Liver (tissue), 8 donors: ENCODE measurements at regions not wholly inside any gene's neighbourhood (a gene's known extent, or its start where the extent isn't known, plus 50 kb on each side); places are given as distances from the start of the nearest gene placed in this dataset.

ENCODE experiments used
- DNase-seq: peaks from one replicate; pipeline ENCODE4 v3.0.0-alpha.2; 2017; ENCODE audit warnings: low spot score
- H3K27ac ChIP-seq, 2 donors: one replicate each; pipeline ENCODE4 v1.7.0; 2013; ENCODE audit warnings: inconsistent platforms in 2 of 2, low read length in 2 of 2, control low read depth in 1 of 2, low read depth in 1 of 2, mild to moderate bottlenecking in 1 of 2
- H3K27me3 ChIP-seq, 4 donors: one replicate each; pipeline versions ENCODE4 v1.6.1 to v1.7.0; 2013; ENCODE audit warnings: low read length in 3 of 4, inconsistent platforms in 1 of 4, mild to moderate bottlenecking in 1 of 4, moderate library complexity in 1 of 4; ENCODE audit not compliant: control insufficient read depth in 4 of 4, insufficient read depth in 4 of 4
- H3K36me3 ChIP-seq, 4 donors: one replicate each; pipeline versions ENCODE4 v1.6.1 to v1.7.0; 2013; ENCODE audit warnings: low read length in 3 of 4, mild to moderate bottlenecking in 3 of 4, low read depth in 1 of 4, moderate library complexity in 1 of 4; ENCODE audit not compliant: control insufficient read depth in 4 of 4, insufficient read depth in 3 of 4
- H3K4me1 ChIP-seq, 4 donors: one replicate each; pipeline versions ENCODE4 v1.6.1 to v1.7.0; 2013; ENCODE audit warnings: low read length in 3 of 4, mild to moderate bottlenecking in 3 of 4, moderate library complexity in 1 of 4; ENCODE audit not compliant: control insufficient read depth in 4 of 4, insufficient read depth in 4 of 4
- H3K4me3 ChIP-seq, 3 donors: one replicate each; pipeline versions ENCODE4 v1.6.1 to v1.7.0; 2013; ENCODE audit warnings: low read length in 3 of 3, control low read depth in 1 of 3, low read depth in 1 of 3, mild to moderate bottlenecking in 1 of 3
- H3K9ac ChIP-seq, 2 donors: one replicate each; pipeline ENCODE4 v1.7.0; 2013; ENCODE audit warnings: low read length in 2 of 2, mild to moderate bottlenecking in 2 of 2, moderate library complexity in 2 of 2, control low read depth in 1 of 2, low read depth in 1 of 2
- H3K9me3 ChIP-seq, 4 donors: one replicate each; pipeline versions ENCODE4 v1.6.1 to v1.7.0; 2013; ENCODE audit warnings: low read length in 3 of 4; ENCODE audit not compliant: control insufficient read depth in 4 of 4
- EGR1 ChIP-seq, 2 donors: IDR thresholded peaks; 2 replicates each; pipeline ENCODE4 v1.6.1; 2016 to 2018; ENCODE audit warnings: antibody characterized with exemption in 2 of 2, low read depth in 2 of 2
- GABPA ChIP-seq, 2 donors: IDR thresholded peaks in 1 of 2; conservative IDR thresholded peaks in 1 of 2; 2 replicates each; pipeline ENCODE4 v1.6.1; 2016; ENCODE audit warnings: antibody characterized with exemption in 2 of 2, mild to moderate bottlenecking in 1 of 2, moderate library complexity in 1 of 2
- HNF4A ChIP-seq, 2 donors: conservative IDR thresholded peaks; 2 replicates each; pipeline ENCODE4 v1.6.1; 2016; ENCODE audit warnings: antibody characterized with exemption in 2 of 2, mild to moderate bottlenecking in 2 of 2
- HNF4G ChIP-seq: IDR thresholded peaks from 2 replicates; pipeline ENCODE4 v1.6.1; 2016; ENCODE audit warnings: antibody characterized with exemption
- JUND ChIP-seq, 2 donors: IDR thresholded peaks; 2 replicates each; pipeline ENCODE4 v1.6.1; 2016; ENCODE audit warnings: antibody characterized with exemption in 2 of 2
- RAD21 ChIP-seq, 2 donors: IDR thresholded peaks; 2 replicates each; pipeline ENCODE4 v1.6.1; 2016; ENCODE audit warnings: antibody characterized with exemption in 2 of 2, mild to moderate bottlenecking in 2 of 2
- RXRA ChIP-seq, 2 donors: IDR thresholded peaks; 2 replicates each; pipeline ENCODE4 v1.6.1; 2017 to 2018; ENCODE audit warnings: antibody characterized with exemption in 2 of 2, mild to moderate bottlenecking in 1 of 2
- TAF1 ChIP-seq: conservative IDR thresholded peaks from 2 replicates; pipeline ENCODE4 v1.6.1; 2016; ENCODE audit warnings: antibody characterized with exemption, mild to moderate bottlenecking
- YY1 ChIP-seq: IDR thresholded peaks from 2 replicates; pipeline ENCODE4 v1.6.1; 2016; ENCODE audit warnings: antibody characterized with exemption, mild to moderate bottlenecking
- WGBS: extraction: QIAGEN DNeasy Blood & Tissue Kit; methylation state at CpG from one replicate; pipeline ENCODE4 v1.1.7; 2013; 5-methylcytosine and 5-hydroxymethylcytosine counted together
- TF ChIP-seq, protein P1 (sequence below): IDR thresholded peaks from 2 replicates; pipeline ENCODE4 v1.6.1; 2016; ENCODE audit warnings: antibody characterized with exemption
- TF ChIP-seq, protein P2 (sequence below): IDR thresholded peaks from 2 replicates; pipeline ENCODE4 v1.6.1; 2016; ENCODE audit warnings: antibody characterized with exemption
- TF ChIP-seq, protein P3 (sequence below): fragments of 150-350 bp; IDR thresholded peaks from 2 replicates; pipeline ENCODE4 v1.5.1; 2017; ENCODE audit warnings: improper control_type of control experiment, low read depth, low read length; ENCODE audit not compliant: missing input control
- donor health status: healthy.
- donor health status: healthy.
- donor health status: healthy.
- donor health status: healthy.
- donor health status: healthy.

DNA sequence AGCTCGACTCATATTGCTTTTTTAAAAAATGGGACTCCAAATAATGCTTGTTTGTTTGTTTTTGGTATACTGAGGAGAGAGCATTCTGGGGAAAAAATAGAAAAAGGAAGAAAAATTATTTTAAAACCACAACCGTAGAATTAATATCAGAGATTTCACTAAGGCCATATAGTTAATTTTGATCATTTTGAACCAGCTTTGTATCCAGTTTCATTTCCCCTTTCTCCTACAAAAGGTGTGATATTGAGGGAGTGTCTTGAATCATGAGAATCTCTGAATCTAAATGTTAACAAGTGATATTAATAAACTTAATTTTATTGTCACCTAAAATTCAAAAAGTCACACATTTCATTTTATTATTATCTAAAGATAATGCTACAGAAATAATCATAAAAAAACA is 198.5 kb upstream of the GALNT5 start (continued):
- TF ChIP-seq, protein P1, sequence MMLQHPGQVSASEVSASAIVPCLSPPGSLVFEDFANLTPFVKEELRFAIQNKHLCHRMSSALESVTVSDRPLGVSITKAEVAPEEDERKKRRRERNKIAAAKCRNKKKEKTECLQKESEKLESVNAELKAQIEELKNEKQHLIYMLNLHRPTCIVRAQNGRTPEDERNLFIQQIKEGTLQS, result no peak

DNA sequence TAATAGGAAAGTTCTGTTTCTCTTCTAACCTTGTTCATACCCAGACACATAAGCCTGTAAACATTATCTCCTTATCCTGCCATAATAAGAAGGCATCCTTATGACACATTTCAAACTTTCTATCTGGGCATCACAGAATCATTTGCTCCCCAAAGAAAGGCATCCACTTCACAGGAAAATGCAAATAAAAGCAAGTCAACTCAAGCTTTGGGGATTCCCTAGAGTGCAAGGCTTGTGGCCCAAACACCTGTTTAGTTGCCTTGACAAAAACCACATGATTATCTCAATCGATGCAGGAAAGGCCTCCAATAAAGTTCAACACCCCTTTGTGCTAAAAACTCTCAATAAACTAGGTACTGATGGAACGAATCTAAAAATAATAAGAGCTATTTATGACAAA is 195.7 kb upstream of the GALNT5 start:
- Histone ChIP-seq H3K4me3 (no peak overlapping the region), H3K9ac (no peak overlapping the region), H3K27ac (no peak overlapping the region), H3K27me3 (no peaks in the 10 kb centered on the region), H3K9me3 (no peaks in the 10 kb centered on the region), H3K36me3 (no peaks in the 10 kb centered on the region), H3K4me1 (no peaks in the 10 kb centered on the region)
- TF ChIP-seq TAF1, result no peak
- no peak for TF ChIP-seq YY1
- no peak for TF ChIP-seq RAD21 (IDR thresholded peaks at IDR 0.05)
- no peak for TF ChIP-seq HNF4A (conservative IDR thresholded peaks at IDR 0.05)
- TF ChIP-seq, protein P2, sequence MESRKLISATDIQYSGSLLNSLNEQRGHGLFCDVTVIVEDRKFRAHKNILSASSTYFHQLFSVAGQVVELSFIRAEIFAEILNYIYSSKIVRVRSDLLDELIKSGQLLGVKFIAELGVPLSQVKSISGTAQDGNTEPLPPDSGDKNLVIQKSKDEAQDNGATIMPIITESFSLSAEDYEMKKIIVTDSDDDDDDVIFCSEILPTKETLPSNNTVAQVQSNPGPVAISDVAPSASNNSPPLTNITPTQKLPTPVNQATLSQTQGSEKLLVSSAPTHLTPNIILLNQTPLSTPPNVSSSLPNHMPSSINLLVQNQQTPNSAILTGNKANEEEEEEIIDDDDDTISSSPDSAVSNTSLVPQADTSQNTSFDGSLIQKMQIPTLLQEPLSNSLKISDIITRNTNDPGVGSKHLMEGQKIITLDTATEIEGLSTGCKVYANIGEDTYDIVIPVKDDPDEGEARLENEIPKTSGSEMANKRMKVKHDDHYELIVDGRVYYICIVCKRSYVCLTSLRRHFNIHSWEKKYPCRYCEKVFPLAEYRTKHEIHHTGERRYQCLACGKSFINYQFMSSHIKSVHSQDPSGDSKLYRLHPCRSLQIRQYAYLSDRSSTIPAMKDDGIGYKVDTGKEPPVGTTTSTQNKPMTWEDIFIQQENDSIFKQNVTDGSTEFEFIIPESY, result no peak
- TF ChIP-seq EGR1 (IDR thresholded peaks at IDR 0.05; ENCODE audit: low read depth in 2 of 2), result no peak
- 67% methylated on average over 2 of the region's 2 CpGs for WGBS
- DNase-seq, result no peak

DNA sequence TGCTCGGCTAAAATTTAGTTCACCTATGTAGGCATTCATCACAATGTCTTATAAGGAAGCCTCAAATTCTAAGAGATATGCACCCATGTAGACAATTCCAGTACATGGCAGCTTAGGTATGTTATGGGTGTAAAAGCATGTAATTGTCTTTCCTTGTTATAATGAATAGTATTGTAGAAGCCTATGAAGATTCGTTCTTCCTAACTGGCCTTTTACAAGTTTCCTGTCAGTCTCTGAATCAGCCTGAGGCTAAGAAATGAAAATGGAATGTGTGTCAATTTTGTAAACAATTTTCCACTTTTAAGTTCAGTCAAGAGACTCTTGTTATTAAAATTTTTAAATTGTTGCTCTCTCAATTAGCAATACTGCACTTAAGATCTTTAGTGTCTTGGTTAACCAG is 189.9 kb upstream of the GALNT5 start:
- TF ChIP-seq, protein P2, result no peak
- TF ChIP-seq, protein P1, result no peak
- TF ChIP-seq EGR1 (IDR thresholded peaks at IDR 0.05; ENCODE audit: low read depth in 2 of 2) (no peak), GABPA (IDR thresholded peaks at IDR 0.05 in 1 of 2, conservative IDR thresholded peaks at IDR 0.05 in 1 of 2) (no peak)
- 48% methylated on average over 2 of the region's 2 CpGs for WGBS

DNA sequence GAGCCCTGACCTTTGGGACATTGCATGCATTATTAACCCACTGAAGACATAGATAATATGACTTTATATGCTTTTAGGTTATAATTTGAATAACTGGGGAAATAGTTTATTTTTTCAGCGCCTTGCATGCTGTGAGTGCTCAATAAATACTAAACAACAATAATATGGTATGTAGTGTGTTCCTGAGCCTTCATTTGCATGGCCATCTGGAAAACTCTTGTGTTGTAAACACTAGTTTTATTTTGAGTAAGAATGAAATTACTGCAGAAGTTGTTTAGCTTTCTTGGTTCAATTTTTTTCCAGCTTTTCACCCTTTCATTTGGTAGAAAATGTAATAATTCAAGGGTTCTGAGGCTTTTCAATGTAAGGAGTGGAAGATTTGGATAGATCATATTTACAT is 189.3 kb upstream of the GALNT5 start:
- peaks cover 0 to 3% (median 0%) of the 10 kb centered on the region in 4 donors for H3K9me3 ChIP-seq
- WGBS, result 77% methylated on average over 1 of the region's 1 CpG
- no peak overlapping the region for H3K27ac ChIP-seq
- H3K4me1 ChIP-seq, result no peaks in the 10 kb centered on the region
- TF ChIP-seq JUND (IDR thresholded peaks at IDR 0.05), result no peak
- no peak for TF ChIP-seq RAD21 (IDR thresholded peaks at IDR 0.05)
- TF ChIP-seq, protein P3, sequence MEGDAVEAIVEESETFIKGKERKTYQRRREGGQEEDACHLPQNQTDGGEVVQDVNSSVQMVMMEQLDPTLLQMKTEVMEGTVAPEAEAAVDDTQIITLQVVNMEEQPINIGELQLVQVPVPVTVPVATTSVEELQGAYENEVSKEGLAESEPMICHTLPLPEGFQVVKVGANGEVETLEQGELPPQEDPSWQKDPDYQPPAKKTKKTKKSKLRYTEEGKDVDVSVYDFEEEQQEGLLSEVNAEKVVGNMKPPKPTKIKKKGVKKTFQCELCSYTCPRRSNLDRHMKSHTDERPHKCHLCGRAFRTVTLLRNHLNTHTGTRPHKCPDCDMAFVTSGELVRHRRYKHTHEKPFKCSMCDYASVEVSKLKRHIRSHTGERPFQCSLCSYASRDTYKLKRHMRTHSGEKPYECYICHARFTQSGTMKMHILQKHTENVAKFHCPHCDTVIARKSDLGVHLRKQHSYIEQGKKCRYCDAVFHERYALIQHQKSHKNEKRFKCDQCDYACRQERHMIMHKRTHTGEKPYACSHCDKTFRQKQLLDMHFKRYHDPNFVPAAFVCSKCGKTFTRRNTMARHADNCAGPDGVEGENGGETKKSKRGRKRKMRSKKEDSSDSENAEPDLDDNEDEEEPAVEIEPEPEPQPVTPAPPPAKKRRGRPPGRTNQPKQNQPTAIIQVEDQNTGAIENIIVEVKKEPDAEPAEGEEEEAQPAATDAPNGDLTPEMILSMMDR, result no peak
- no peak for TF ChIP-seq HNF4G
- TF ChIP-seq RXRA (IDR thresholded peaks at IDR 0.05), result no peak
- TF ChIP-seq, protein P2, result no peak
- DNase-seq, result no peak
- no peaks in the 10 kb centered on the region for H3K36me3 ChIP-seq
- H3K27me3 ChIP-seq, result no peaks in the 10 kb centered on the region
- no peak overlapping the region for H3K4me3 ChIP-seq
- H3K9ac ChIP-seq, result no peak overlapping the region

More for the DNA sequence above, 189.9 kb upstream of the GALNT5 start:
- no peak overlapping the region for H3K27ac ChIP-seq
- no peaks in the 10 kb centered on the region for H3K4me1 ChIP-seq
- no peak overlapping the region for H3K9ac ChIP-seq
- no peak for DNase-seq
- H3K27me3 ChIP-seq, result no peaks in the 10 kb centered on the region
- peaks cover 0 to 3% (median 0%) of the 10 kb centered on the region in 4 donors for H3K9me3 ChIP-seq
- H3K4me3 ChIP-seq, result no peak overlapping the region
- H3K36me3 ChIP-seq, result no peaks in the 10 kb centered on the region
